GM12878 (cell line): ENCODE measurements at regions not wholly inside any gene's neighbourhood (a gene's known extent, or its start where the extent isn't known, plus 50 kb on each side); places are given as distances from the start of the nearest gene placed in this dataset.

ENCODE experiments used
- ATAC-seq: fragments of 200-7000 bp; cut with Tn5 transposase; 3 replicates; pipeline ENCODE4 v1.9.1; 2020; ENCODE audit warnings: mild to moderate bottlenecking, moderate library complexity
- BruUV-seq: library from RNA; stranded (reverse); fragments of 400-500 nt; replicated peaks from 2 replicates; lab custom pipeline; 2021; lab: Mats Ljungman, UMichigan
- CTCF ChIA-PET: fragments of 300-600 bp; sonication (Branson Sonifier 250); formaldehyde crosslinking; extraction: SDS; loops from one replicate; lab custom pipeline; 2021; ENCODE audit warnings: inconsistent platforms; lab: Yijun Ruan, JAX
- POLR2A ChIA-PET: fragments of 350-600 bp; formaldehyde crosslinking; extraction: SDS; loops from one replicate; lab custom pipeline; 2021; ENCODE audit warnings: inconsistent platforms; lab: Charles Lee
- RAD21 ChIA-PET: fragments of 300-600 bp; sonication (Branson Sonifier 250); formaldehyde crosslinking; loops from one replicate; lab custom pipeline; 2023; ENCODE audit warnings: antibody characterized with exemption; ENCODE audit not compliant: unreplicated experiment; lab: Charles Lee
- SMC1A ChIA-PET: fragments of 300-600 bp; sonication (Branson Sonifier 250); formaldehyde crosslinking; loops from one replicate; lab custom pipeline; 2023; ENCODE audit not compliant: unreplicated experiment, uncharacterized antibody; lab: Charles Lee
- DNase-seq: peaks from one replicate; pipeline ENCODE4 v3.0.0-alpha.2; 2011; ENCODE audit warnings: low read depth, low spot score
- FAIRE-seq: peaks from 3 replicates; lab custom pipeline; 2011; peaks lifted over from hg19 to GRCh38; lab: Jason Lieb, UNC
- H2AFZ ChIP-seq: 2 replicates; pipeline ENCODE4 v1.6.0; 2011; ENCODE audit warnings: low read depth, low read length, control low read depth; ENCODE audit not compliant: control insufficient read depth
- H3K27ac ChIP-seq: 2 replicates; pipeline ENCODE4 v1.5.1; 2011; ENCODE audit warnings: control low read depth; ENCODE audit not compliant: control insufficient read depth, insufficient read depth
- H3K27me3 ChIP-seq, 2 experiments: replicated peaks in 1 of 2; 2 replicates each; pipeline versions ENCODE4 v1.6.0 to v1.6.1; 2011; ENCODE audit warnings: low read length in 1 of 2; ENCODE audit not compliant: control insufficient read depth in 2 of 2, insufficient read depth in 2 of 2
- H3K36me3 ChIP-seq, 2 experiments: 2 replicates each; pipeline ENCODE4 v1.5.1; 2011; ENCODE audit warnings: low read length in 1 of 2; ENCODE audit not compliant: control insufficient read depth in 2 of 2, insufficient read depth in 2 of 2
- H3K4me1 ChIP-seq: 2 replicates; pipeline ENCODE4 v1.6.1; 2011; ENCODE audit warnings: mild to moderate bottlenecking, low read length, moderate library complexity, mixed read lengths; ENCODE audit not compliant: control insufficient read depth, insufficient read depth
- H3K4me2 ChIP-seq: 2 replicates; pipeline ENCODE4 v1.6.0; 2011; ENCODE audit warnings: control low read depth; ENCODE audit not compliant: control insufficient read depth, insufficient read depth
- H3K4me3 ChIP-seq: fragments of 200-600 bp; sonication (generic); 2 replicates; pipeline ENCODE4 v1.5.1; 2016
- H3K79me2 ChIP-seq: 2 replicates; pipeline ENCODE4 v1.6.0; 2011; ENCODE audit warnings: low read length; ENCODE audit not compliant: control insufficient read depth, insufficient read depth
- H3K9ac ChIP-seq: 2 replicates; pipeline ENCODE4 v1.8.0; 2011; ENCODE audit warnings: low read length, control low read depth, mixed read lengths; ENCODE audit not compliant: control insufficient read depth, insufficient read depth
- H3K9me3 ChIP-seq: replicated peaks from 3 replicates; pipeline ENCODE4 v1.5.1; 2011; ENCODE audit warnings: mild to moderate bottlenecking, low read length; ENCODE audit not compliant: control insufficient read depth, insufficient read depth
- H4K20me1 ChIP-seq: 2 replicates; pipeline ENCODE4 v1.6.0; 2011; ENCODE audit not compliant: control insufficient read depth, insufficient read depth
- CEBPB ChIP-seq, 2 experiments: fragments of 150-350 bp in 1 of 2; IDR thresholded peaks; 2 replicates each; pipeline ENCODE4 v1.6.1; 2012 to 2014; ENCODE audit warnings: low read depth in 2 of 2, low read length in 2 of 2, borderline replicate concordance in 1 of 2, inconsistent platforms in 1 of 2
- CHD4 ChIP-seq: fragments of 200-600 bp; sonication (generic); IDR thresholded peaks from 2 replicates; pipeline ENCODE4 v1.6.1; 2016; ENCODE audit warnings: mild to moderate bottlenecking
- EP300 ChIP-seq, 2 experiments: fragments of 150-350 bp in 1 of 2; IDR thresholded peaks; 2 replicates each; pipeline ENCODE4 v1.6.1; 2011 to 2012; ENCODE audit warnings: low read depth in 2 of 2, low read length in 2 of 2, borderline replicate concordance in 1 of 2, improper control_type of control experiment in 1 of 2, inconsistent platforms in 1 of 2; ENCODE audit not compliant: control insufficient read depth in 1 of 2
- FOS ChIP-seq: IDR thresholded peaks from 3 replicates; pipeline ENCODE4 v1.6.1; 2011; ENCODE audit warnings: borderline replicate concordance; ENCODE audit not compliant: insufficient read length; ENCODE audit errors: extremely low read depth
- FOXM1 ChIP-seq: IDR thresholded peaks from 2 replicates; pipeline ENCODE4 v1.6.1; 2012; ENCODE audit warnings: low read depth, mild to moderate bottlenecking, inconsistent platforms, low read length, moderate library complexity
- GATAD2B ChIP-seq: fragments of 450-650 bp; conservative IDR thresholded peaks from 2 replicates; pipeline ENCODE4 v1.6.1; 2017; ENCODE audit warnings: low read depth, mild to moderate bottlenecking, moderate library complexity
- JUNB ChIP-seq: IDR thresholded peaks from 2 replicates; pipeline ENCODE4 v1.6.1; 2016; ENCODE audit warnings: antibody characterized with exemption, mild to moderate bottlenecking
- JUND ChIP-seq: IDR thresholded peaks from 2 replicates; pipeline ENCODE4 v1.6.1; 2012; ENCODE audit warnings: low read depth, mild to moderate bottlenecking, low read length, improper control_type of control experiment, moderate library complexity
- NFYA ChIP-seq: IDR thresholded peaks from 2 replicates; pipeline ENCODE4 v1.6.1; 2011; ENCODE audit warnings: low read depth, mild to moderate bottlenecking, low read length, improper control_type of control experiment, borderline replicate concordance
- RAD51 ChIP-seq: fragments of 450-650 bp; IDR thresholded peaks from 2 replicates; pipeline ENCODE4 v1.6.1; 2016; ENCODE audit warnings: moderate library complexity, mild to moderate bottlenecking, inconsistent platforms
- RCOR1 ChIP-seq: conservative IDR thresholded peaks from 2 replicates; pipeline ENCODE4 v1.6.1; 2012; ENCODE audit warnings: low read depth, low read length, improper control_type of control experiment
- REST ChIP-seq: IDR thresholded peaks from 2 replicates; pipeline ENCODE4 v1.6.1; 2012; ENCODE audit warnings: mild to moderate bottlenecking, low read depth, low read length
- SIN3A ChIP-seq: IDR thresholded peaks from 2 replicates; pipeline ENCODE4 v1.6.1; 2012; ENCODE audit warnings: low read depth, low read length, improper control_type of control experiment
- STAT1 ChIP-seq: fragments of 450-650 bp; conservative IDR thresholded peaks from 2 replicates; pipeline ENCODE4 v1.6.1; 2014; ENCODE audit warnings: antibody characterized with exemption, mild to moderate bottlenecking
- STAT3 ChIP-seq: IDR thresholded peaks from 2 replicates; pipeline ENCODE4 v1.6.1; 2011; ENCODE audit warnings: low read depth, low read length, improper control_type of control experiment
- SUPT20H ChIP-seq: IDR thresholded peaks from 2 replicates; pipeline ENCODE4 v1.6.1; 2011; ENCODE audit warnings: low read depth, mild to moderate bottlenecking, low read length, moderate library complexity, borderline replicate concordance; ENCODE audit not compliant: control insufficient read depth
- WRNIP1 ChIP-seq: IDR thresholded peaks from 2 replicates; pipeline ENCODE4 v1.6.1; 2011; ENCODE audit warnings: low read depth, low read length, improper control_type of control experiment, borderline replicate concordance
- ZNF217 ChIP-seq: fragments of 450-650 bp; IDR thresholded peaks from 2 replicates; pipeline ENCODE4 v1.6.1; 2017; ENCODE audit warnings: antibody characterized with exemption, mild to moderate bottlenecking
- ZZZ3 ChIP-seq: IDR thresholded peaks from 2 replicates; pipeline ENCODE4 v1.6.1; 2011; ENCODE audit warnings: low read depth; ENCODE audit not compliant: control insufficient read depth, insufficient read length
- in situ Hi-C: fragments of 300-500 bp; cut with MboI; formaldehyde crosslinking; loops from 9 replicates; pipeline ENCODE4 v1.14.3; 2018; ENCODE audit warnings: mixed read lengths
- intact Hi-C: fragments of 100-400 bp; cut with micrococcal nuclease; formaldehyde crosslinking; loops from one replicate; pipeline ENCODE4 v1.14.2; 2022; ENCODE audit not compliant: unreplicated experiment

- no peak for DNase-seq
- no peak for FAIRE-seq
- Histone ChIP-seq H3K79me2 (no peaks in the 10 kb centered on the region), H3K4me3 (no peak overlapping the region), H3K36me3 (peaks cover 0 to 10% of the 10 kb centered on the region in 2 experiments; a peak in 1 of 4 replicates), H2AFZ (no peak overlapping the region), H3K27me3 (no peaks in the 10 kb centered on the region), H3K9me3 (no peaks in the 10 kb centered on the region), H3K9ac (no peak overlapping the region), H3K4me1 (peaks cover 27% of the 10 kb centered on the region), H3K27ac (no peak overlapping the region), H4K20me1 (no peaks in the 10 kb centered on the region), H3K4me2 (no peak overlapping the region)
- ChIA-PET POLR2A (interaction anchor here (0.6 to 1.5 kb wide), 7 partner anchors 21 to 166 kb away, joined by 3 to 6 read pairs (median 4); no protein-coding TSS in a partner anchor), CTCF (interaction anchor here (1.0 to 2.4 kb wide), 7 partner anchors 9 to 188 kb away, joined by 3 to 12 read pairs (median 6); no protein-coding TSS in a partner anchor), SMC1A (interaction anchor here (0.8 to 5.4 kb wide), 24 partner anchors 9 to 190 kb away, joined by 3 to 37 read pairs (median 7); no protein-coding TSS in a partner anchor), RAD21 (interaction anchor here (0.8 to 7.7 kb wide), 14 partner anchors 10 to 189 kb away, joined by 3 to 68 read pairs (median 4); no protein-coding TSS in a partner anchor)
- BruUV-seq, result no TSS peak
- intact Hi-C loops, result no loop called here
- in situ Hi-C loops, result loop anchor here (25.0 kb wide), 1 partner anchor 105 kb away; the partner anchor contains the start of gene STK17B
- no peak for TF ChIP-seq FOXM1
- TF ChIP-seq SUPT20H, result no peak
- TF ChIP-seq JUND, result no peak
- no peak for TF ChIP-seq RCOR1
- TF ChIP-seq RAD51, result no peak
- TF ChIP-seq CEBPB (IDR thresholded peaks at IDR 0.05; ENCODE audit: borderline replicate concordance in 1 of 2, low read depth in 2 of 2, low read length in 2 of 2), result no peak
- no peak for TF ChIP-seq REST
- TF ChIP-seq FOS, result no peak
- TF ChIP-seq JUNB, result no peak
- TF ChIP-seq GATAD2B, result no peak
- no peak for TF ChIP-seq ZZZ3
- no peak for TF ChIP-seq EP300 (IDR thresholded peaks at IDR 0.05; ENCODE audit: borderline replicate concordance in 1 of 2, control insufficient read depth in 1 of 2, low read depth in 2 of 2, low read length in 2 of 2)
- no peak for TF ChIP-seq WRNIP1
- TF ChIP-seq CHD4, result no peak
- TF ChIP-seq STAT1, result no peak
- TF ChIP-seq ZNF217, result no peak
- TF ChIP-seq STAT3, result no peak
- no peak for TF ChIP-seq NFYA
- no peak for TF ChIP-seq SIN3A
- ATAC-seq, result no peak
Observed at GRCh38 chr2:196266855-196267254, 95.5 kb upstream of the STK17B start.
